ENCODE measurements at regions not wholly inside any gene's neighbourhood (a gene's known extent, or its start where the extent isn't known, plus 50 kb on each side); places are given as distances from the start of the nearest gene placed in this dataset.
"Not testable (repeated sequence)": the region's sequence is repeated elsewhere in the genome, so short reads cannot be mapped to it uniquely, and the experiment has no call there.

DNA sequence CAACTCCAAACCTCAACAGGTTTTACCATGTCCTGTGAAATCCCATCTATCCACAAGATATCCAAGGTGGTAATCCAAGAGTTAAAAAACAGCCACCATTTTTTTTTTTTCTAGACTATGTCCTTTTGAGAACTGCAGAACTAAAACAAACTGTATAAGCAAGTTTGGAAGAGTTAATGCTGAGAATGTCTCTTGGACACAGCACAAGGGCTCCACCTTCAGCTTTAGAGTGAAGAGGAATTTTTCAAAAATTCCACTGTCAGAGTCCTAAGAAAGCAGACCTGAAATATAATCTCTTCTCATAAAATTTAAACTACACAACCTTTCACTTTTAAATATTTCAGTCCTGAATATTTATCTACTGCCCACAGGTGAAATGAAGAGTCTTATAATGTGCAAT, 167.8 kb upstream of the CCNG1 start:
- H3K27ac ChIP-seq (ENCODE audit: low read length in 2 of 2), result no peak overlapping the region
- no peaks in the 10 kb centered on the region for H3K79me2 ChIP-seq (ENCODE audit: control insufficient read depth, insufficient read depth, low read length)
- no peak overlapping the region for H3K4me3 ChIP-seq (ENCODE audit: control extremely low read depth in 1 of 5, extremely low read depth in 1 of 5, insufficient read depth in 1 of 5, low read depth in 2 of 5, low read length in 4 of 5)
- H3K9me3 ChIP-seq (ENCODE audit: control extremely low read depth in 1 of 3, control insufficient read depth in 2 of 3, insufficient read depth in 1 of 3, low read length in 2 of 3), result peaks cover 0 to 2% (median 0%) of the 10 kb centered on the region in 3 donors
- no peaks in the 10 kb centered on the region for H3K27me3 Mint-ChIP-seq
- no peaks in the 10 kb centered on the region for H3K36me3 ChIP-seq (replicated peaks in 1 of 2; ENCODE audit: control extremely low read depth in 1 of 2, control insufficient read depth in 1 of 2, extremely low read depth in 1 of 2, insufficient read depth in 2 of 2, low read length in 1 of 2)
- H3K4me1 Mint-ChIP-seq, result no peaks in the 10 kb centered on the region
- peaks cover 2% of the 10 kb centered on the region for H3K9me3 Mint-ChIP-seq (ENCODE audit: insufficient read depth)
- ChIA-PET POLR2A (no interaction called here), CTCF (no interaction called here)
- H3K4me2 ChIP-seq (replicated peaks; ENCODE audit: low read depth, low read length, poor library complexity, severe bottlenecking), result no peak overlapping the region
- H3K9ac ChIP-seq (ENCODE audit: low read length), result no peak overlapping the region
- DNase-seq, result no peak
- H3K27me3 ChIP-seq (replicated peaks in 1 of 4; ENCODE audit: control extremely low read depth in 1 of 4, control insufficient read depth in 3 of 4, insufficient read depth in 4 of 4, low read length in 3 of 4), result no peaks in the 10 kb centered on the region
- H2AFZ ChIP-seq (ENCODE audit: insufficient read depth, low read depth, low read length, poor library complexity, severe bottlenecking), result no peak overlapping the region
- intact Hi-C loops (cut with micrococcal nuclease), result no loop called here
- H3K27ac Mint-ChIP-seq, result no peak overlapping the region
- H4K20me1 ChIP-seq (ENCODE audit: control insufficient read depth, insufficient read depth, low read length, poor library complexity, severe bottlenecking), result no peaks in the 10 kb centered on the region
- TF ChIP-seq EZH2 (IDR thresholded peaks at IDR 0.05; ENCODE audit: borderline replicate concordance, insufficient read depth, low read depth, low read length, poor library complexity, severe bottlenecking), result no peak
- TF ChIP-seq, protein P1, sequence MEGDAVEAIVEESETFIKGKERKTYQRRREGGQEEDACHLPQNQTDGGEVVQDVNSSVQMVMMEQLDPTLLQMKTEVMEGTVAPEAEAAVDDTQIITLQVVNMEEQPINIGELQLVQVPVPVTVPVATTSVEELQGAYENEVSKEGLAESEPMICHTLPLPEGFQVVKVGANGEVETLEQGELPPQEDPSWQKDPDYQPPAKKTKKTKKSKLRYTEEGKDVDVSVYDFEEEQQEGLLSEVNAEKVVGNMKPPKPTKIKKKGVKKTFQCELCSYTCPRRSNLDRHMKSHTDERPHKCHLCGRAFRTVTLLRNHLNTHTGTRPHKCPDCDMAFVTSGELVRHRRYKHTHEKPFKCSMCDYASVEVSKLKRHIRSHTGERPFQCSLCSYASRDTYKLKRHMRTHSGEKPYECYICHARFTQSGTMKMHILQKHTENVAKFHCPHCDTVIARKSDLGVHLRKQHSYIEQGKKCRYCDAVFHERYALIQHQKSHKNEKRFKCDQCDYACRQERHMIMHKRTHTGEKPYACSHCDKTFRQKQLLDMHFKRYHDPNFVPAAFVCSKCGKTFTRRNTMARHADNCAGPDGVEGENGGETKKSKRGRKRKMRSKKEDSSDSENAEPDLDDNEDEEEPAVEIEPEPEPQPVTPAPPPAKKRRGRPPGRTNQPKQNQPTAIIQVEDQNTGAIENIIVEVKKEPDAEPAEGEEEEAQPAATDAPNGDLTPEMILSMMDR (IDR thresholded peaks at IDR 0.05), result no peak
- ATAC-seq (ENCODE audit: low read depth), result no peak
- H3K4me3 Mint-ChIP-seq, result no peak overlapping the region
- H3K4me1 ChIP-seq (ENCODE audit: control insufficient read depth in 2 of 2, insufficient read depth in 2 of 2, low read length in 2 of 2), result no peaks in the 10 kb centered on the region

DNA sequence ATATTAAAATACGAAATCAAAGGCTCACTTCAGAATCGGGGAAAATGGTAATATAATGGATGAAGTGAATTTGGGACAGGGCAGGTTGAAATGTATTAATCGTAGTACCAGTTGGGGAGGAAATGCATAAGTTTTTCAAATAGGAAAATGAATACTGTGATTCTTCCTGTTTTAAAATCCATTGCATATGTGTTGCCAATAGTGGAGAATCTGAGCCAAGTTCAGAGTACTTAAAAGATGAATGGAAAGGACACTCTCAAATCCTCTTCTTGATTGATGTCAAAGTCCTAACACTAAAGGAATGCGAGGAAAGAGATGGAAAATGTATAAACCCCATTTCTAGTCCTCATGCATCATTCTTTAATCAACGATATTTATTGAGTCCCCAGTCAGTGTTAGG, 160.9 kb upstream of the CCNG1 start:
- 83% methylated on average over 2 of the region's 5 CpGs for WGBS (ENCODE audit: insufficient coverage)
- POLR2A ChIA-PET, result no interaction called here

DNA sequence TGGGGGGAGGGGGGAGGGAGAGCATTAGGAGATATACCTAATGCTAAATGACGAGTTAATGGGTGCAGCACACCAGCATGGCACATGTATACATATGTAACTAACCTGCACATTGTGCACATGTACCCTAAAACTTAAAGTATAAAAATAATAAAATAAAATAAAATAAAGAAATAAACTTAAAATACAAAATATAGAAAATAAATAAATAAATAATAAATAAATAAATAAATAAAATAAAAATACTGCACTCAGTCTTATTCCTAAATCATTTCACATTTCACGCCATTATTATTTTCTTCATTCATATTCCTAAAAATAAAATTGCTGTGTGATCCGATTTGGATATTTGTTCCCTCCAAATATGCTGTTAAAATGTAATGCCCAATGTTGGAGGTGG, 156.5 kb upstream of the CCNG1 start:
- POLR2A ChIA-PET; H3K4me1 ChIP-seq (ENCODE audit: control insufficient read depth in 2 of 2, insufficient read depth in 2 of 2, low read length in 2 of 2); H3K79me2 ChIP-seq (ENCODE audit: control insufficient read depth, insufficient read depth, low read length); H3K9me3 Mint-ChIP-seq (ENCODE audit: insufficient read depth); H3K27ac ChIP-seq (ENCODE audit: low read length in 2 of 2); H3K4me3 Mint-ChIP-seq; H3K27ac Mint-ChIP-seq; H3K4me1 Mint-ChIP-seq; H3K36me3 ChIP-seq (replicated peaks in 1 of 2; ENCODE audit: control extremely low read depth in 1 of 2, control insufficient read depth in 1 of 2, extremely low read depth in 1 of 2, insufficient read depth in 2 of 2, low read length in 1 of 2); H3K4me3 ChIP-seq (ENCODE audit: control extremely low read depth in 1 of 5, extremely low read depth in 1 of 5, insufficient read depth in 1 of 5, low read depth in 2 of 5, low read length in 4 of 5); H3K27me3 Mint-ChIP-seq; H3K9ac ChIP-seq (ENCODE audit: low read length); ATAC-seq (ENCODE audit: low read depth); H3K4me2 ChIP-seq (replicated peaks; ENCODE audit: low read depth, low read length, poor library complexity, severe bottlenecking); H4K20me1 ChIP-seq (ENCODE audit: control insufficient read depth, insufficient read depth, low read length, poor library complexity, severe bottlenecking); intact Hi-C loops (cut with micrococcal nuclease); H3K27me3 ChIP-seq (replicated peaks in 1 of 4; ENCODE audit: control extremely low read depth in 1 of 4, control insufficient read depth in 3 of 4, insufficient read depth in 4 of 4, low read length in 3 of 4); CTCF ChIA-PET; H2AFZ ChIP-seq (ENCODE audit: insufficient read depth, low read depth, low read length, poor library complexity, severe bottlenecking); H3K9me3 ChIP-seq (ENCODE audit: control extremely low read depth in 1 of 3, control insufficient read depth in 2 of 3, insufficient read depth in 1 of 3, low read length in 2 of 3); DNase-seq: not testable (repeated sequence)
- WGBS (ENCODE audit: insufficient coverage), result no CpG with 5 or more reads among the region's 3 CpGs

More for the DNA sequence above, 160.9 kb upstream of the CCNG1 start:
- TF ChIP-seq, protein P1 (IDR thresholded peaks at IDR 0.05), result no peak
- TF ChIP-seq EZH2 (IDR thresholded peaks at IDR 0.05; ENCODE audit: borderline replicate concordance, insufficient read depth, low read depth, low read length, poor library complexity, severe bottlenecking), result no peak
- Histone ChIP-seq H3K9ac (ENCODE audit: low read length) (no peak overlapping the region), H3K4me3 (ENCODE audit: control extremely low read depth in 1 of 5, extremely low read depth in 1 of 5, insufficient read depth in 1 of 5, low read depth in 2 of 5, low read length in 4 of 5) (no peak overlapping the region), H3K27me3 (replicated peaks in 1 of 4; ENCODE audit: control extremely low read depth in 1 of 4, control insufficient read depth in 3 of 4, insufficient read depth in 4 of 4, low read length in 3 of 4) (no peaks in the 10 kb centered on the region), H3K9me3 (ENCODE audit: control extremely low read depth in 1 of 3, control insufficient read depth in 2 of 3, insufficient read depth in 1 of 3, low read length in 2 of 3) (peaks cover 0 to 2% (median 0%) of the 10 kb centered on the region in 3 donors), H2AFZ (ENCODE audit: insufficient read depth, low read depth, low read length, poor library complexity, severe bottlenecking) (no peak overlapping the region), H3K4me2 (replicated peaks; ENCODE audit: low read depth, low read length, poor library complexity, severe bottlenecking) (no peak overlapping the region), H3K79me2 (ENCODE audit: control insufficient read depth, insufficient read depth, low read length) (no peaks in the 10 kb centered on the region), H3K36me3 (replicated peaks in 1 of 2; ENCODE audit: control extremely low read depth in 1 of 2, control insufficient read depth in 1 of 2, extremely low read depth in 1 of 2, insufficient read depth in 2 of 2, low read length in 1 of 2) (no peaks in the 10 kb centered on the region), H4K20me1 (ENCODE audit: control insufficient read depth, insufficient read depth, low read length, poor library complexity, severe bottlenecking) (no peaks in the 10 kb centered on the region), H3K27ac (ENCODE audit: low read length in 2 of 2) (no peak overlapping the region), H3K4me1 (ENCODE audit: control insufficient read depth in 2 of 2, insufficient read depth in 2 of 2, low read length in 2 of 2) (no peaks in the 10 kb centered on the region)
- Mint-ChIP-seq H3K4me3 (no peak overlapping the region), H3K9me3 (ENCODE audit: insufficient read depth) (peaks cover 2% of the 10 kb centered on the region), H3K4me1 (no peaks in the 10 kb centered on the region), H3K27me3 (no peaks in the 10 kb centered on the region), H3K27ac (no peak overlapping the region)
- CTCF ChIA-PET, result no interaction called here
- intact Hi-C loops (cut with micrococcal nuclease), result no loop called here
- DNase-seq (no peak), ATAC-seq (ENCODE audit: low read depth) (no peak)

All from B cell (primary cell).